GM19351 (cell line): ENCODE measurements at regions not wholly inside any gene's neighbourhood (a gene's known extent, or its start where the extent isn't known, plus 50 kb on each side); places are given as distances from the start of the nearest gene placed in this dataset.

Experiments used
- ATAC-seq: cut with Tn5 transposase; IDR thresholded peaks from one replicate; pipeline ENCODE4 v1.9.1; 2021; ENCODE audit warnings: mild to moderate bottlenecking, moderate library complexity; ENCODE audit not compliant: unreplicated experiment

DNA sequence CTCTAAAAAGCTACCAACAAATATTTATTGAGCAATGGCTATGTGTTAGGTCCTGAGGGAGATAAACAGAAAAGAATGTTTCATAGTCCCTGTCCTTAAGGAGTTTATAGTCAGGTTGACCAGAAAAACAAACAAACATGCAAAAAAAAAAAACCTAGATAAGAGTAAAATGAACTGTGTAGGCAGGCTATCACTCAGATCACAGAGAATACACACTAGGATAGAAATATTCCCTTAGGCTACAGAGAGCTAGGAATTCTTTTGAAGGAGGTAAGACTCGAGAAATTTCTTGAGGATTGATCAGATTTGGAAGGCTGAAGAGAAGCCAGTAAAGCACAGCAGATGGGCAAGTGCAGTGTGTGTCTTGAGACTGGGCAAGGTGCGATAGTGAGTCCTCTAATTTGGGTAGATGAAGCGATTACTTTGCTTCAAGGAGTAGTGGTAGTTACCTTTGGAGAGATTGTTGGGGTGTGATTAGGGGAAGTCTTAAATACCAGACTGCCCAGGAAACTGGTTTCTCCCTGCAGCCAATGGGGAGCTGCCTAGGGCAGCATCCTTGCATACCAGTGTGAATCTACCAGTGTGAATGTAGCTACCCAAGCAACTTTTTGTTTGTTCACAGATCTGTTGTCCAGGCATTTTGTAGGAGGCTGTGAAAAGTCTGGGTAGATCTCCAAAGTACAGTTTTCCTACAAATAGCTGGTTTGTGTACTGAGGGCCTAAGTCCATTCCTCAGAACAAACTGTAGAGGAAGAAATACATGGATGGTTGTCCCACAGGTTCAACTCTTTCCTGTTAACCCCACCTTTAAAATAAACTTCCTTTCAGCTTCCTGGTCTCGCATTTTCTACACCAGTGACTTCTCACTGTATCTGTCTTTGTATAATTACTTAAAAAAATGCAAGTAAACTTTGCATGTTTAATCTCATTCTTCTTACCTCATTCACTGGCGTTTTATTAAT, 314.1 kb downstream of the KLF5 start:
- ATAC-seq = no peak

DNA sequence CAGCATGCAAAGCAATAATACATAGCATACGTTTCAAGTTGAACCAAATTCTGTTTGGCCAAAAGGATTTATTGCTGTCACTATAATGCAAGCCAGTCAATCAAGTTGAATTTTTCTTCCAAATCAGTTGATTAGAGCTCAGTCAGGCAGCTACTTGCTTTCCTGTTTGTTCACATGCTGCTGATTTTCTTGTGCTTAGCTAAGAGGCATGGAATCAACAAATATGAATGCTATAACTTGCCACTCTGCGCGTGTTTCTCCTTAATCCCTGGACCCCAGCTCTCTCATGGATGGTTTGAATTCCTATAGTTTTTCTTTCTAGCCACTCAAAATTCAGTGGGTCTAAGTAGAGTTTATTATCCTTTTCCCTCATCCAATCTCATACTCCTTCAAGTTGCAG, 311.3 kb downstream of the KLF5 start:
- ATAC-seq = no peak

DNA sequence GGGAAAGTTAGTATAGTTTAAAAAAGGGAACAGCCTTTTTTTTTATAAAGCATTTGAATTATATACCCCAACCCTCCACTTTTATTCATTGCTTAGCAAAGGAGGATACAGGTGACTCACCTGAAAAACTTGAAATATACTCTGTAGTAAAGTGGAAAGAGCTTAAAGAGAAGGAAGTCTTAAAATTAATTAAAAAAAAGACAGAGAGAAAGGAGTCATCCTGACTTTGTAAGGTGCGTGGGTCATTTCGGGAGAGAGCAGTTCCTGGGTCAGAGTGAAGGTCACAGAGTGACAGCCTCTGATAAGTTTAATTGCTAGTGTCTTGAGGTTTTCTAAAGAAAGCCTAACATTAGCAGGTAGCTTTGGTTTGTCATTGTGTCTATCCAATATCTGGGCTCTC, 310.3 kb downstream of the KLF5 start:
- ATAC-seq = no peak

DNA sequence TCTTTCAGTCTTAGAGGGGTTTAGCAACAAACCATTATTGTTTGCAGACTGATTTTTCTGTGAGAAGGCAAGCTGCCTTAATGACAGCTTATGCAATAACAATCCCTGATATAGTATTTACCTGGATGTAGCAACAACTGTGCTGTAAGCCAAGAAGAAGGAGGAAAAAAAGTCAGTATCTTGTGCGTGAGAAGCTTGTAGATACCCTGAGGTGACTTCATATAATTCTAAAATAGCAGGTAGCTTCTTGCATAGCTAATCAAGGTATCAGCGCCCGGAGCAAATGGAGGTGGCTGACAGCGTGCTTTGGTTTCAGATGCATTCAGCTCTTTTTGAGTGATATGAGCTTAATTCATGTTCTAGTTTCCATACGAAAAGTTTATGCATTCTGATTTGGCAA, 309.8 kb downstream of the KLF5 start:
- ATAC-seq = no peak

DNA sequence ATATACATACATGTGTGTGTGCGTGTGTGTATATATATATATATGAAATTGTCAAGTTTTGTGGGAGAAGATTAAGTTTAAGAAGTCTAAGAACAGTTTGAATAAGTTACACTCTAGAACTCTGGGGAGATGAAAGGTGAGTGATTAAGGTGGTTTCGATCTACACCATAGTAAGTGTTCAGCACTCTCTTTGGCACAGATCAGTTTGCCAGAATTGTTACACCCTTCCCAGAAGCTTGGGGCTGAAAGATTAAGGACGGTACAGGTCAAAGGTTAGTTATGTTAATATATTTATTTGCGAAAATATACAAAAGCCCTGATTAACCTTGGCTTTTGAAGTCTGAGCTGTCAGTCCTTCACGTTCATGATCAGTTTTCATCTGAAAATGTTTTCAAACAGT, 309.1 kb downstream of the KLF5 start:
- ATAC-seq = no peak

DNA sequence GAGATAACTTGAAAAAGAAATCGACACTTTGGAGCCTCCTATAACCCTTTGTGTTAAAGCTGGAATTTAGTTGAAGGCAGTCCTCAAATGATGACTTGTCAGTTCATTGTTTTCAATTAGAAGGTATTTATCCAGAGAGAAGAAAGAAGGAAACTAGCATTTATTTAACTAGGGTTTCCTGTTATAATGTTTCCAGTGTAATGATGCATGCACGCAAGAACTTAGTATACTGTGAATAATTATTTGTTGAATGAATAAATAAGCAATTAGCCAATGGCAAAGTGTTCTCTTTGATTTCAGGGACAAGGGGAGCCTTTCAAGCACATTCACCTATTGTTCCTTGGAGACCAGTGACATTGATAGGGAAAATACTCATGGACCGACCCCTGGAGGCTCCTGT, 307.4 kb downstream of the KLF5 start:
- ATAC-seq = no peak

DNA sequence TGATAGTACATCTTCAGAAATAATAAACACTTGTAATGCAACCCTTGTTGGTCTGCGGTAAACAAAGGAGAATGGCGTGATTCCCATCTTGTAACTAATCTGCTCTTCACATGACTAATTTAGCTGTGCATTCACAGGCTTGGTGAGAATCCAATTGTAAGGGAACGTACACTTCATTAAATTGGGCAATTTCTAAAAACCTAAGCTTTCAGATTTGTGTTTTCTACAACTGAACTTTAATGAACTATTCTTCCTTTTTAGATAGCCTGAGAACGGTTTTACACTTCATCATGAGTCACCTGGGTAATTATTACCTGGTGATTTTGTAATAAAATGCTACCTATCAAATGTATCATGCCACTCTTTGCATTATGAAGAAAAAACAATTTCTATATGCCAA, 306.9 kb downstream of the KLF5 start:
- no peak for ATAC-seq

DNA sequence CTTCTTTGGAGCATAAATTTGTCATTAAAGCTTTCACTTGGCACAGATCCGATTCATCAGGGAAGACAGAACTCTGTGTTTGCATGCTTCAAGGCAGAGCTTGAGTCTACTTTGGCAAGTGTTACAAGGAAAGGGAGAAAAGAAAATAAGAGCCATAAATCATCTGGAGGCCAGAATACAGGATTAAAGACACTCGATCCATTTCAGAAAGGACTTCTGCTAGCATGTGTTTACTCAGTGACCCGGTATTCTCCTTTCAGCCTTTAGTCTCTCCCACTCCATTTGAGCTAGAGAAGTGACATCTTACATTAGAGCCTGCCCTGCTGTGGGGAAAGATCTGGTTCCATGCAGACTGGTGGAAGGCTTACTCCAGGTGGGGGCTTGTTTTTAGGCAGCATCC, 306.4 kb downstream of the KLF5 start:
- ATAC-seq = no peak

DNA sequence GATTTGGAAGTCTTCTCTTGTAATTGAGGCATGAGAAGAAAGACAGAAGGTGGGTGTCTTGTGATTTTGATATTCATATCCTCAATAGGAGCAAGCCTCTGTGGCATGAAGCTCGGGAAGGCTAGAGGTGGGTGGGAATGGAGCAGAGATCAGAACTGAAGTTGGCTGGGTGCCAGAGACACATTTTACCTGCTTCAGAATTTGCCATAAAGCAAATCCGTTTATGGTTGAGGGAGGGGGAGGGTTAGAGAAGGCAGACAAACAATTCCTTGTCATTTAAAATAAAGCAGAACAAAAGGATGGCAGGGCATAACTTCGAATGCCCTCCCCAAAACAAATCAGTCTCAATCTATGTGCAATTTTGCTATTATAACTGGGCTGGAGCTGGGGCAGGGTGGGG, 305.9 kb downstream of the KLF5 start:
- ATAC-seq = no peak

DNA sequence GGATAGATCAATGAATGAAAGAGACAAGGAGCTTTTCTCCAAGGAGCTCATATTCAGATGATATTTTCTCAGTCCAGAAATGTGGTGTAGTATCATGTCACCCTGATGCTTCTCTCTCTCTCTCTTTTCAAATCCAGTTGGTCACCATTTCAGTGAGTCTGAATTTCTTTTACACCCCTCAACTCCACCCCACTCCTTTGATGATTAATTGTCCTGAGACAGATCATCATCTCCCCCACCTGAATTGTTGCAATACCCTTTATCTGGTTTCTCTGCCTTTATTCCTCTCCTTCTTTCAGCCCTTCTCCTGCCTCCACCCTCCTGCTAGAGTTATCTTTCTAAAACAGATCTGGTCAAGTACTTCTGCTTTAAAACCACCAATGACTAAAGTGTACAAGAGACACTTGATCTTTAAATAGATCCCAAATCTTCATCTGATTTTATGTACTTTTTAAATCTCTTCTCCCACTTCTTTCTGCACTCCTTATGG, 299.8 kb downstream of the KLF5 start:
- ATAC-seq = no peak

DNA sequence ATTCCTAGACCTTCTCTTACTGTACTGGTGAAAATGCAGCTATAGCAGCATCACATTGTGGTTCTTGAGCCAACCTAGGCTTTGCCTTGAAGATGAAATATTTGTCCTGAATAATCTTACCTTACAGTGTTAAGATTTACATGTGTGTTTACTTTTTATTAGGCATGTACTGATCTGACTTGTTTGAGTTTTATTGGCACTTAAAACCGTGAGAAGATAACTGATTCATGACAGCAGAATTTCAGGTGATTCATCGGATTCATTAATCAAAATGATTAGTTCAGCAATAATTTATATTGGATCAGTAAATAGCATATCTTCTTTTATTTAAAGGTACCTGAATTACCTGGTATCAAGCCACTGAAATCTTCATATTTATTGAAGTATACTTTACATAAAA, 296.3 kb downstream of the KLF5 start:
- ATAC-seq = no peak

DNA sequence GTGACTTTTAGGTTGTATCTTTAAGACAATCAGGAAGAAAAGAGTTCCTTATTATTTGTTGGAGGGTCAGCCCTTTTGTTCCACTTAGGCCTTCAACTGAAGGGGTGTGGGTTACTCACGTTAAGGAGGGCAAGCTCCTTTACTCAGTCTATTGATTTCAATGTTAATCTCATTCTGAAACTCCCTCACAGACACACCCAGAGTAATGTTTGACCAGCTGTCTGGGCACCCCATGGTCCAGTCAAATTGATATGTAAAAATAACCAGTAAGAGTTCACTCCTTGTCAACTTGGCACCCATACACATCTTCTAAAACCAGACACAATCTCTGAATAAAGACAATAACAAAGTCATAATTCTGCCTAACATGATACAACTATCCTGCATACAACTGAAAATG, 292.9 kb downstream of the KLF5 start:
- no peak for ATAC-seq

DNA sequence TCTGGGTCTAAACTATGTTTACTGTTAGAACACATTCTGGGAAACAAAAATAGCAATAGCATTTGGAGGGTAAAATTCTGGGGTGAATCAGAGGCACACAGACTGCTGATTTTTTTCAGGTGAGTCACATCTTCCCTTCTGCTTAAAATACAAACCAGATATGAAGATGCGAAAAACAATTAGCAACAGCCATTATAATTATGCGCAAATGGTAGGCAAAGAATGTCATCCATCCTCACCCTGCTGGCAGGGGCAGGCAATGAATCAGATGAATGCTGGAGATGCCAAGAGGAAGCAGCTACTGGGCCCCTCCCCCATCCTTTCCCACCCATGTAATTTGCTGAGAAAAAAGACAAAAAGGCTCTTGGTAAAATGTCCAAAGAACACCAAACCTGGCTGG, 282.9 kb downstream of the KLF5 start:
- no peak for ATAC-seq

DNA sequence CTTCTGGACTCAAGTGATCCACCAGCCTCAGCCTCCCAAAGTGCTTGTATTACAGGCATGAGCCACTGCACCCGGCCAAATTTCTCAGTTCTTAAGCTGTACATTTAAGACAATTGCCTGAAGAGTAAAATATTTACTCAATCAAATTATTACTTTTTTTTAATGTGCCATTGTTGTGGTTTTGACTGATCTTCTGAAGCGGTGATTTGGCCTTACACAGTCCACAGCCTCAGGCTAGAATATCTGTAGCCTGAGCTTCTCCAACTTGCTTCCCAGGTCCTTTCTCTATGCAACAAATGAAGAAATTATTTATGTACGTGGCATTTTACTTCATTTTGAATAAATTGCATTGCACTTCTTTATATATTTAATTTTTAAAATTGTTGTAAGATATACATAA, 281.3 kb downstream of the KLF5 start:
- ATAC-seq = no peak

DNA sequence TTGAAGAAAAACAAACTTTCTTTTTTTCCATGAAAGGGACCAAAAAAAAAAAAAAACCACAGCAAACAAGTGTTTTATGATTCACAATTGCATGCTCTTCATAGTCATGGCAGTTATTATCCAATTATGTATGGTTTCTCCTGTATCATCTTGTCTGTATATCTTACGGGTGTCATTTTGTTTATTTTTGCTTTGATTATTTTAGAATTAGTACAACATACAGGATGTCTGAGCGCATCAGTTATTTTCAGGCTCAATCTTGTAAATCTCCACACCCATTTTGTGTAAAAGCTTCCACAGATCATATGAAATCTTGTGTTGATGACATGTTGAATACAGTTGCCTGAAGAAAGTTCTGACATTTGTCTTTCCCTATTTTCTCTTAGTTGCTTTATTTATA, 280.3 kb downstream of the KLF5 start:
- no peak for ATAC-seq

DNA sequence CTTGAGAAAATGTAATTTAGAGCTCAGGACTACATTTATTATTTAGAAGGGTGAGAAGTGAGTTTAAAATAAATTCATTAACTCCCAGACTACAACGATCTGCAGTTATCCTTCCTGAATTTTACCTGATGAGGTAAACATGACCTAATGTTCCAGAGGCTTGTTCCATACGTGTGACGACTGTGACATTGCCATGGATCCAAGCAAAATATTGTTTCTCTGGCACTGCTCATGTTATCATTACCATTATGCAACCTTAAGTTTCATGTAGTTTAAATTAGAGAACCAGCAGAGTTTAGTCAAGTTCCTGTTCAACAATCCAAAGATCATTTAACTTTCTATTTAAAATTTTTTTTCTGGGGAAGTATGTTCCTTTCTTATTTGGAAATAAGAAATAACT, 279.6 kb downstream of the KLF5 start:
- ATAC-seq = no peak

DNA sequence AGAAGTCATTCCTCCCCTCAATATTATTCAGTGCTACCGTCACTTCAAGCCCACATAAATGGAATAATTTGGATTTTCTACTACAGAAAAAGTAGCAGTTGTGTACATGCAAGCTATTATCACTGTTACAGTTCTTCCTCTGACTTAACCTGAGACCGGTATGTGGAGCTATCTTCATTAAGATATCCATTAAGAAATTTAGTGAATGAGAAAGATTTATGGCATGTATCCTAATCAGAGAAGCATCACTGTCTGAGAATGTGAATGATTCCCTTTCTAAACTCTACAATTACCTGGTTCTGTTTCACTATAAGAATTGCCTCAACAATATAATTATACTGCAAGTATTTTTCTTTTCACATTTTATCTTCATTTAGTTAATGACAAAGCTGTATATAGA, 278.7 kb downstream of the KLF5 start:
- no peak for ATAC-seq

DNA sequence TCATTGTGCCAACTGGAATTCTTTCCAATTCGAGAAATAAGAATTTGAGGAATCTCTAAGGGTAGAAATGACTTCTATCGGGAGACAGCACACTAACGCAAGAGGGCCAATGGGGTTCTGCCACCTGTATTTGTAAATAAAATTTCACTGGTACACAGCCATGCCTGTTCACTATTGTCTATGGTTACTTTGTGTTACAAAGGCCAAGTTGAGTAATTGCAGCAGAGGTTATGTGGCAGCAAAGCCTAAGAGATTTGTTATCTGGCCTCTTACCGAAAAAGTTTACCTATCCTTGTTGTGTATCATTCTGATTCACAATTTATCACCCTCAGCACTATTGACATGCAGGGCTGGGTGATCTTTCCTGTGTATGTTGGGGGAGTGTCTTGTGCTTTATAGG, 278.0 kb downstream of the KLF5 start:
- no peak for ATAC-seq

DNA sequence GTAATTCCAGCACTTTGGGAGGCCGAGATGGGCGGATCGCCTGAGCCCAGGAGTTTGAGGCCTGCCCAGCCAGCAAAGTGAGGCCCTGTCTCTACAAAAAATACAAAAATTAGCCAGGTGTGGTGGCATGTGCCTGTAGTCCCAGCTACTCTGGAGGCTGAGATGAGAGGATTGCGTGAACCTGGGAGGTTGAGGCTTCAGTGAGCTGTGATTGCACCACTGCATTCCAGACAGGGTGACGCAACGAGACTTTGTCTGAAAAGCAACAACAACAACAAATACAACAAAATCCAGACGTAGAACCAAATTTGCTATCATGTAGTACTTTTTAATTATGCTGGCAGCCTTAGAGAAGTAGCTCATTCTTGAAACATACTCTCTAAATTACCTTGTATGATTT, 277.1 kb downstream of the KLF5 start:
- no peak for ATAC-seq

DNA sequence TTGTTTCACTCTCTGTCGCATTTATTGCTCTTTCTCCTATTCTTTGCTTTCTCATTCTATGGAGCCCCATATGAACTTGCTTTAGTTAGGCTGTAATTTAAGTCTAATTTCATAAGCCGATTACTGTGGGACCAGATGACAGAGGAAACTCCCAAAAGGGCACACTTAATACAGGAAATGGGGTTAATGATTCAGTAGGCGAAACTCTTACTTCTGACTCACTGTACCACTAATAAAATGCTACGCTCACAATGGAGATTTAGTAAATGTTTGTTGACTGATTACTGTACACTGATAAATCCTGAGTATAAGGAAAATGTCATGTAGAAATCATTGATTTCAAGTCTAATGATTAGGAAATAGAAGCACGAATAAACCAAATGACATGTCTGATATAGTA, 276.4 kb downstream of the KLF5 start:
- peak; percentile 65 for ATAC-seq

DNA sequence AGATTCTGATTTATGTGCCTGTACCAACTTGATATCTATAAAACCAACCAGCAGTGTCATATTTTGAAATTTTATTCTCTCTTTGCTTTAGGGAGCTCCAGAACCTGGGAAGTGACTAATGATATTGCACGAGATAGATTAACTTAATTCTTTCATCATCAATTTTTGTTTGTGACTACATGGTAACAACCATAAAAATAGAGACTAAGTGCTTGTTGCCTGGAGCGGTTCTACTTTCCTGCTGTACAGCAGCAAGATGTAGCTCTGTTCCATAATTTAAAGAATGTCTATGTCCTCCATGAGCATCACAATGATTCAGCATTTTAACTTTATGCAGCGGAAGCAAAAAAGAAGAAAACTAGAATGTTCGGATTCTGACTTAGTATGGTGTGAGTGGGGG, 275.6 kb downstream of the KLF5 start:
- no peak for ATAC-seq

DNA sequence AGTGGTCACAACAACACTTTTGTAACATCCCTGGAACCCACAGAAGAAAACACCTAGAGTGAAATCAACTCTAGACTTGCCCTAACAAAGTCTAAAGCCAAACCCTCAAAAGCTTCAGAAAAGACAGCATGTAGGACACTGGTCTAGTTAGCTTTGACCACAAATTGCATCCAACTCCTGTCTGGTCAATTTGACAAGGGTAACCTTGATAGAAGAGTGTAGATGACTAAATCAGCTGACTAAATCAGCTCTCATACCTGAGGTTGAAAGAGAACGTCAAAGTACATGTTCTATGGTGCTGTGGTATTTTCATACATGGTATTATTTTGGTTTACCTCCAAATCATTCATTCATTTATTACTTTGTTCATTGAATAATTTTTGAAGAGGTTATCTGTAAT, 272.8 kb downstream of the KLF5 start:
- no peak for ATAC-seq

DNA sequence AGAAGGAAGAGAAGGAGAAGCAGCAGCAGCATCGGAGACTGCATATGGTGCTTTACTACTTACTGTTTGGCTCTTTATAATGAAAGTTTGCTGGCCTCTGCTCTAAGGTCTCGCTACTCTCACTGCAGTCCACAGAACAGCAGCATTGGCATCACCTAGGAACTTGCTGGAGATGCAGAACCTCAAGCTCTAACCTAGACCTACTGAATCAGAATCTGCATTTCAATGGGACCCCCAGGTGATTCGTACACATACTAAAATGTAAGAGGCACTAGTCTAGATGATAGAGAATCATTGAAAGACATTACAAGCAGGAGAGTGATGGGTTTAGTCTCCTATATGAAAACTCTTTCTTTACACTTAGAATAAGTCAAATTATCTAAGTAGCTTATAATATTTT, 270.6 kb downstream of the KLF5 start:
- no peak for ATAC-seq
